Lung (tissue), 11 donors: ENCODE measurements at regions not wholly inside any gene's neighbourhood (a gene's known extent, or its start where the extent isn't known, plus 50 kb on each side); places are given as distances from the start of the nearest gene placed in this dataset.

Experiments used
- ATAC-seq: fragments of 200-7000 bp; cut with Tn5 transposase; one replicate; pipeline ENCODE4 v1.9.1; 2020; ENCODE audit warnings: moderate number of reproducible peaks; ENCODE audit not compliant: insufficient read depth, low FRiP score
- DNase-seq, 3 donors: peaks; one replicate each; pipeline ENCODE4 v3.0.0-alpha.2; 2013 to 2017
- H3K27ac ChIP-seq, 2 donors: one replicate each; pipeline ENCODE4 v1.5.1; 2013; ENCODE audit warnings: mild to moderate bottlenecking in 2 of 2, moderate library complexity in 2 of 2, control low read depth in 1 of 2, inconsistent platforms in 1 of 2, low read depth in 1 of 2, low read length in 1 of 2
- H3K27me3 ChIP-seq, 3 donors: one replicate each; pipeline ENCODE4 v1.5.1; 2013; ENCODE audit warnings: low read length in 2 of 3; ENCODE audit not compliant: control insufficient read depth in 3 of 3, insufficient read depth in 3 of 3
- H3K36me3 ChIP-seq, 4 donors: one replicate each; pipeline ENCODE4 v1.5.1; 2013; ENCODE audit warnings: low read length in 4 of 4, mild to moderate bottlenecking in 1 of 4, moderate library complexity in 1 of 4; ENCODE audit not compliant: control insufficient read depth in 4 of 4, insufficient read depth in 4 of 4
- H3K4me1 ChIP-seq, 5 donors: one replicate each; pipeline ENCODE4 v1.5.1; 2013; ENCODE audit warnings: low read length in 5 of 5, mild to moderate bottlenecking in 2 of 5, moderate library complexity in 1 of 5; ENCODE audit not compliant: control insufficient read depth in 5 of 5, insufficient read depth in 5 of 5
- H3K4me3 ChIP-seq: one replicate; pipeline ENCODE4 v1.5.1; 2013; ENCODE audit warnings: mild to moderate bottlenecking, control low read depth, moderate library complexity
- H3K9ac ChIP-seq, 2 donors: one replicate each; pipeline ENCODE4 v1.5.1; 2013; ENCODE audit warnings: low read length in 2 of 2, control low read depth in 1 of 2; ENCODE audit not compliant: insufficient read depth in 1 of 2
- H3K9me3 ChIP-seq, 4 donors: one replicate each; pipeline ENCODE4 v1.5.1; 2013; ENCODE audit warnings: low read length in 3 of 4, mild to moderate bottlenecking in 1 of 4, moderate library complexity in 1 of 4; ENCODE audit not compliant: control insufficient read depth in 4 of 4, insufficient read depth in 3 of 4
- WGBS, 2 donors: extraction: QIAGEN DNeasy Blood & Tissue Kit; methylation state at CpG; one replicate each; pipeline ENCODE4 v1.1.7; 2013; 5-methylcytosine and 5-hydroxymethylcytosine counted together
- TF ChIP-seq, protein P1 (sequence below): IDR thresholded peaks from 2 replicates; pipeline ENCODE4 v1.5.1; 2012; ENCODE audit warnings: mild to moderate bottlenecking; ENCODE audit errors: control extremely low read depth, extremely low read depth
- donor health status: control.
- donor health status: control.
- donor health status: Bipolar disorder and iron deficiency.
- donor health status: healthy.
- donor health status: DM: yes; HTN: yes; CAD: no.

DNA sequence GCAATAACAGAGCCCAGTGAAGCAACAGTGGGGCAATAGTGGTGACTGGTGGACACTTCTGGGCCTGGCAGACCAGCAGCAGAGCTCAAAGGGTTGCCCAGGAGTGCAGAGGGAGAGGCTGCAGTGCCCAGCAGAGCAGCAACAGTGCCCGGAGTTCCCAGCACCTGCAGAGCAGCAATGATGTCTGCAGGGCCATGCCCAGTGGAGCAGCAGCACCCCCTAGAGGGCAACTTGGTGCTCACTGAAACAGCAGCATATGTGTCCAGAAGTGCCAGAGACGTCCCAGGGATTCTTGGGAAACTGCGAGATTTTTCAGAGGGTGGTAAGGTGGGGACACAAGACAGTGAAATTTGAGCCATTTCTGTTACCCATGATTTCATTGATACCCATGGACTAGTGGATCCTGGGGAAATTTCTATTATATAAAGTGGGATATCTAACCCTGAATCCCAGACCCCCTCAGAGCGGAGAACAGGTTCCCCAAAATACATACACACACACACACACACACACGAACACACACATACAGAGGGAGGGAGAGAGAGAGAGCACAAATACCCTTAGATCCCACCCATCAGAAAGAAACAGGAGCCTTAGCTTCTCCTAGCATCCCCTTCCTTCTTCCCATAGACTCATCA is 156.9 kb upstream of the GJB5 start:
- 23 to 24% methylated on average over 5 of the region's 5 CpGs for WGBS, 2 donors
- no peaks in the 10 kb centered on the region for H3K36me3 ChIP-seq
- TF ChIP-seq, protein P1, sequence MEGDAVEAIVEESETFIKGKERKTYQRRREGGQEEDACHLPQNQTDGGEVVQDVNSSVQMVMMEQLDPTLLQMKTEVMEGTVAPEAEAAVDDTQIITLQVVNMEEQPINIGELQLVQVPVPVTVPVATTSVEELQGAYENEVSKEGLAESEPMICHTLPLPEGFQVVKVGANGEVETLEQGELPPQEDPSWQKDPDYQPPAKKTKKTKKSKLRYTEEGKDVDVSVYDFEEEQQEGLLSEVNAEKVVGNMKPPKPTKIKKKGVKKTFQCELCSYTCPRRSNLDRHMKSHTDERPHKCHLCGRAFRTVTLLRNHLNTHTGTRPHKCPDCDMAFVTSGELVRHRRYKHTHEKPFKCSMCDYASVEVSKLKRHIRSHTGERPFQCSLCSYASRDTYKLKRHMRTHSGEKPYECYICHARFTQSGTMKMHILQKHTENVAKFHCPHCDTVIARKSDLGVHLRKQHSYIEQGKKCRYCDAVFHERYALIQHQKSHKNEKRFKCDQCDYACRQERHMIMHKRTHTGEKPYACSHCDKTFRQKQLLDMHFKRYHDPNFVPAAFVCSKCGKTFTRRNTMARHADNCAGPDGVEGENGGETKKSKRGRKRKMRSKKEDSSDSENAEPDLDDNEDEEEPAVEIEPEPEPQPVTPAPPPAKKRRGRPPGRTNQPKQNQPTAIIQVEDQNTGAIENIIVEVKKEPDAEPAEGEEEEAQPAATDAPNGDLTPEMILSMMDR: peak; percentile 24
- no peaks in the 10 kb centered on the region for H3K27me3 ChIP-seq
- DNase-seq: peak; percentile 31 to 64 (median 53)
- no peak overlapping the region for H3K27ac ChIP-seq
- H3K4me1 ChIP-seq: no peaks in the 10 kb centered on the region
- no peak overlapping the region for H3K9ac ChIP-seq
- no peak overlapping the region for H3K4me3 ChIP-seq
- peaks cover 0 to 4% (median 0%) of the 10 kb centered on the region in 4 donors for H3K9me3 ChIP-seq
- ATAC-seq: no peak

DNA sequence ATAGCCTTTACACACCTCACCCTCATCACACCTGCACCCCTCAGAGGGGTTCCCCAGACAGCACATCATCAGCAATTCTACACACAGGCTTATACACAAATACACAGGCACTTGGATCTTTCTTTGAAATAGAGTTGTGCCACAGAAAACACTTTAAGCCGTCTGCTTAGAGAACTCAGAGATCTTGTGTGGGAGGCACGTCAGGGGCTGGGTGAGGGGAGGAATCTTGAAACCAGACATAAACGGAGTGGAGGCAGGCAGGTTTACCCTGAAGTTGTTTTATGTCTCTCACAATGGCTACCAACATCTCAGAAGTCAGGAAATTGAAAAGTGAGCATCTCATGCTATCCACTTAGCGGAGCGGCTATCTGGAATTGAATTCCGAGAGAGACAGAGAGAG is 151.9 kb upstream of the GJB5 start:
- DNase-seq (no peak), ATAC-seq (no peak)
- TF ChIP-seq, protein P1: no peak
- 72 to 81% methylated on average over 6 of the region's 6 CpGs for WGBS, 2 donors
- H3K27me3 ChIP-seq: peaks cover 0 to 3% (median 0%) of the 10 kb centered on the region in 3 donors
- H3K4me1 ChIP-seq: no peaks in the 10 kb centered on the region
- peaks cover 0 to 3% (median 0%) of the 10 kb centered on the region in 4 donors for H3K9me3 ChIP-seq
- H3K27ac ChIP-seq: no peak overlapping the region
- H3K4me3 ChIP-seq: no peak overlapping the region
- no peaks in the 10 kb centered on the region for H3K36me3 ChIP-seq
- H3K9ac ChIP-seq: no peak overlapping the region

DNA sequence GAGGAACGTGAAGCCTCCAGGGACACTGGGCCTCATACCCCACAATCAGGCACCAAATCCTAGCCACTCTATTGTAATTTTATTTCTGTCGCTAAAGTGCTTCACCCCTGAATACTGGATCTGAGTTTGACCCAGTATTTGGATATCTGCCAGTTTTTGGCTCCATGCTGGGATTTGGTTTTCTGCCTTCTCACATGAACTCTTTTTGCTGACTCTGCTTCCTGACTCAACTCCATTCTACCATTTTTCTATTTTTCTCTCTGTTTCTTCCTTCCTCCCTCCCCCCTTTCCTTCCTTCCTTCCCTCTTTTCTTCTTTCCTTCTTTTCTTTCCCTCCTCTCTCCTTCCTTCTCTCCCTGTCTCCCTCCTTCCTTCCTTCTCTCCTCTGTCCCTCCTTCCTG is 151.3 kb upstream of the GJB5 start:
- Histone ChIP-seq H3K27me3 (peaks cover 0 to 3% (median 0%) of the 10 kb centered on the region in 3 donors), H3K9ac (no peak overlapping the region), H3K36me3 (no peaks in the 10 kb centered on the region), H3K4me3 (no peak overlapping the region), H3K9me3 (peaks cover 0 to 3% (median 0%) of the 10 kb centered on the region in 4 donors), H3K4me1 (no peaks in the 10 kb centered on the region), H3K27ac (no peak overlapping the region)
- WGBS, 2 donors: 43 to 54% methylated on average over 2 of the region's 2 CpGs
- DNase-seq (peak in 1 of 3 donors; percentile 4), ATAC-seq (no peak)
- TF ChIP-seq, protein P1: no peak

DNA sequence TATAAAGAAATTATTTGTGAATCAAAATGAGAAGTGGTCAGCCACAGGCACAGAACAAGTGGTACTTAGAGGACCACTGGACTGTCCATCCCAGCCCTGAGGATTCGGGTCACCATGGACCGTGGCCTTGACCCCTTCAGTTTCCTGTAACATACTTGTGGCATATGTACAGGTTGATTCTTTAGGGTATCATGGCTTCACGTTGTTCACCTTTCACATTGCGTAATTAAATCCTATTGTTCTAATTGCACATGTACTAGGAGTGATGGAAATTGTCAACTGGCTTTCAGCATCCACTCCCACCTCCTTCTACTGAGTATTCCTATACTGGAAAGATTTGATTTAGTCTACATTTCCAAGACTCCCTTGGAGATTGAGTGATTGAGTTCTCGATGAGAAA is 148.3 kb upstream of the GJB5 start:
- TF ChIP-seq, protein P1: no peak
- Histone ChIP-seq H3K27ac (no peak overlapping the region), H3K27me3 (peaks cover 0 to 3% (median 0%) of the 10 kb centered on the region in 3 donors), H3K4me3 (no peak overlapping the region), H3K9ac (no peak overlapping the region), H3K36me3 (no peaks in the 10 kb centered on the region), H3K9me3 (peaks cover 0 to 3% (median 0%) of the 10 kb centered on the region in 4 donors), H3K4me1 (no peaks in the 10 kb centered on the region)
- no peak for DNase-seq
- no peak for ATAC-seq
- 87 to 91% methylated on average over 5 of the region's 5 CpGs for WGBS, 2 donors
